Kidney capillary endothelial cell (primary cell): ENCODE measurements at regions not wholly inside any gene's neighbourhood (a gene's known extent, or its start where the extent isn't known, plus 50 kb on each side); places are given as distances from the start of the nearest gene placed in this dataset.

Source experiments
- DNase-seq: peaks from one replicate; pipeline ENCODE4 v3.0.0-alpha.2; 2018; ENCODE audit warnings: low spot score

DNA sequence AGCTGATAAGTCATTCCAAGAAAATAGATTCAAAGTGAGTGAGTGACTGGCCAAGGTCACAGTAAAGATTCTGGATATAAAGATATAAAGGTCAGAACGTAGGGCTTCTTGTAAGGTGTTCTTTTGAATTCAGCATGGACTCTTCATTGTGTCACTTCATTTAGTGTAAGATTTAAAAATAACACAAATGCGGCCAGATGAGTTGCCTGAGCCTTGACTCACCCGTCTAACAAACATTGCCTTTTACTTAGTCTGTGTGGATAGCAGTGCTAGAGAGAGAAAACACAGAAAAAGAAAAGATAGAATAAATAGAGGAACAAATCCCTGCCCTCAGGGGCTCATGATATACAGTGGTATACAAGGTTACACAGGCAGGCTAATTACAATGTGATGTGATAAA, 223.4 kb downstream of the PLPP3 start:
- DNase-seq = no peak

GRCh38 chr1:56355422-56355821, 223.9 kb downstream of the PLPP3 start:
- DNase-seq = no peak

DNA sequence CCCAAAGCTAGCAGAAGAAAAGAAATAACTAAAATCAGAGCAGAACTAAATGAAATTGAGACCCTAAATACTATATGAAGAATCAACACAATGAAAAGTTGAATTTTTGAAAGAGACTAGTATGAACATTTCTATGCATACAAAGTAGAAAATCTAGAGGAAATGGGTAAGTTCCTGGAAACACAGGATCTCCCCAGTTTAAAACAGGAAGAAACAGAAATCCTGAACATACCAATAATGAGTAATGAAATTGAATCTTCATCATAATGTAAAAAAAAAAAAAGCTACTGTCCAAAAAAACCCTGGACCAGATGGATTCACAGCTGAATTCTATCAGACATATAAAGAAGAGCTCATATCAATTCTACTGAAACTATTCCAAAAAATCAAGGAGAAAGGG, 233.5 kb downstream of the PLPP3 start:
- peak; percentile 19 for DNase-seq

- DNase-seq = no peak
Observed at GRCh38 chr1:56340977-56341376, 238.4 kb downstream of the PLPP3 start.

DNA sequence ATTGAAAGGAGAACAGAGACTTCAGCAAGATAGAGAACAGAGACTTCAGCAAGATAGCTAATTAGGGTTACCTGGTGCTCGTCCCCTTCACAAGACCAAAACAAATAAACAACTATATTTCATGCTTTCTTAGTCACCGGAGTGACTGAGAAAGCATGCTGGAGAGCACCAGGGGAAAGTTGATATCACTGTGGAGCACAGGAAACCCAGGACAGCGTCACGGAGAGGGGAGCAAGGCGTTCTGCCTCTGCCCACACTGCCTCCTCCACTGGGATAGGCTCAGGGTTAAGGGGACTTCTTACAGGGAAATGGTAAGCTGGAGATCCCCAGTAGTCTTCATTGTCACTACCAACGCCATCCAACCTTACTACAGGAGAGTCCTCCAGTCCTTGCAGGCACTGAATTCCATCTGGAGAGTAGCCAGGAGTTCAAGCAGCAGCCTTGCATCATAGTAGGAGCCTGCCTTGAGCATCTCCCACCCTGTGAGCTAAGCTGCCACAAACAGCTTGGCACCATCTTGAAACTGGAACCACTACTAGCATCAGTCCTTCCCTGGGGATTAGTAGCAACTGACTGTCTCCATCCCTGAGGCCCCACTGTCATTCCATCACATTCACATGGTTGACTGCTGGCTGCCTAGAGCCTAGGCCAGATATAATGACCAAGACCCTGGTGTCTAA, 239.4 kb downstream of the PLPP3 start:
- no peak for DNase-seq

DNA sequence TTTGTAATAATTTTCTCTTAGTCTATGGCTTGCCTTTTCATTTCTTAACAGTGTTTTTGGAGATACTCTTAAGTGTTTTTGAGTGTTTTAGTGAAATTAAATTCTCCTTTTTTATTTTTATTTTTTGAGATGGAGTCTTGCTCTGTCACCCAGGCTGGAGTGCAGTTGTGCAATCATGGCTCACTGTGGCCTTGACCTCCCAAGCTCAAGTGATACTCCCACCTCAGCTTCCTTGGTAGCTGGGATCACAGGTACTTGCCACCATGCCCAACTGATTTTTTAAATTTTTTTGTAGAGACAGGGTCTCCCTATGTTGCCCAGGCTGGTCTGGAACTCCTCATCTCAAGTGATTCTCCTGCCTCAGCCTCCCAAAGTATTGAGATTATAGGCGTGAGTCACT, 240.3 kb downstream of the PLPP3 start:
- no peak for DNase-seq

DNA sequence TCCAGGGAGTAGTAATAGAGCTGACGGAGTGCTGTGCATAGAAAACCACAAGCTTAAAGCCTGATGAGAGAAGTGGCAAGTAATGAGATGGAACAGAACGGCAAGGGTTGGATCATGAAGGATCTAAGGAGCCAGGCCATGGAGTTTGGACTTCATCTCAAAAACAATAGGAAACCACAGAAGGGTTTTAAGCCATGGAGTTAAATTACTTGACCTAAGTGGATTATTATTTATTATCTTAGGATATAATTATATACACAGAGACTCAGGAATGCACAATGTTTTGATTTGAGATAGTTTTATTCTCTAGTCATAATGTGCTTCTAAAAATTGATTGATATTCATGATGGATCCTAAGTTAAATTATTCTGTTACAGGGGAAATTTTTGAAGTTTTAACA, 242.4 kb downstream of the PLPP3 start:
- no peak for DNase-seq

DNA sequence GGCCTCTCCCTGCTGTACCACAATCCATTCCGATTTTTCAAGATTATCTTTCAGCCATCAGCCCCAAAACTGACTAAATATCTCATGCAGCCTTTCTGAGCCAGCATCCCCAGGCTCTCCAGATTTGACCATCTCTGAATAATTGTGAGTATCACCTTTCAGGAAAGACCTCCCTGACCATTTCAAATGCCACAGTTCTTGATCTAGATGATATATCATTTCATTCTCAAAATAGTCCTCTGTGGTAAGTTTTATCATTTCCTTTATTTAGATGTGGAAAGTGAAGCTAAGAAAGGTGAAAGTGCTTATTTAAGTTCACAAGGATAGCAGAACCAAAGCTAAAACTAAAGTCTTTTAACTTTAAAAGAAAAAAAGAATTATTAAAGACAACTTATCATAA, 244.0 kb downstream of the PLPP3 start:
- DNase-seq = no peak

DNA sequence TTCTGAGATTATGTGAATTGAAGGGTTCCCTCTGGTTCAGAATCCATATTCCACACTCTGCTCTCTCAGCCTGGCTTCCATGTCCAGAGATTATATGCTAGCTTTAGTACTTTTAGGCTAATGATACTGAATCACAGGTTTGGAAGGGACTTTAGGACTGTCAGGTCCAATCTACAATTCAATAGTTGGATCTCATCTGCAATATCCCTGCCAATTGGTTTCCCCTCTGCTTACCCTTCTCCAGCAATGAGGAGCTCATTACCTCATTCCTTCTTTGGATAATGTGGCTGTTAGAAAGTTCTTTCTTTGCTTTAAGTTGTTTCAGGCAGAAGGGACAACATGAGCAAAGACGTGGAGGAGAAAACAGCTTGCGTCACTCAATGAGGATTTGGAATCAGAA, 245.3 kb downstream of the PLPP3 start:
- DNase-seq = no peak

- DNase-seq = no peak
Observed at GRCh38 chr1:56333461-56333860, 245.9 kb downstream of the PLPP3 start.

DNA sequence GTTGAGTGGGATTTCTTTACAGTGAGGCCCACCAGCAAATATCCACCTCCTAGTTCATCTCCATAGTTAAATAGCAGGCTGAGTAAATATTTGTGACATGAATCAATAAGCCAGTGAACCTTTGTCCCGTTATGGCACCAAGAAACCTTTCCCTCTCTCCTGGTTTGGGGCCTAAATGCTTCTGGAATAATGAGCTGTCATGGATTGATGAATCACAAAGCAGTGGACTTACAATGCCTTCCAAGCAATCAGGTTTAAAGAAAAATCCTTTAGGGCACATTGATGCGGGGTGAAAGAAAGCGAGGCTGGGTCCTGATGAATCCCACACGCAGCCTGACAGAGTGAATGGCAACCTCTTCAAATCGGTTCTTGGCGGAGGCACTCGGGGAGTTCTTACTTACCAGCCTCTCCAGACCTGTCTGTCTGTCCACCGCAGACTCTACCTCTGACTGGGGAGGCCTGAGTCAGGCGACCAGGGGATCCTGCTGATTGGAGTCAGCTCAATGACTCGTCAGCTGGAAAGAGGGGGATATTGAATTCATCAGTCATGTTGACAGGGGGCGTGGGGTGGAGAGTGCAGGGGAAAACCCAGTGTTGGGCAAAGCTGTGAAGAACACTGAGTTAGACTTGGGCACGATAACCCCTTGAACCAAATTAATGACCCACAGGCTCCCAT, 247.3 kb downstream of the PLPP3 start:
- DNase-seq = no peak

GRCh38 chr1:56331207-56331891, 248.0 kb downstream of the PLPP3 start:
- no peak for DNase-seq

DNA sequence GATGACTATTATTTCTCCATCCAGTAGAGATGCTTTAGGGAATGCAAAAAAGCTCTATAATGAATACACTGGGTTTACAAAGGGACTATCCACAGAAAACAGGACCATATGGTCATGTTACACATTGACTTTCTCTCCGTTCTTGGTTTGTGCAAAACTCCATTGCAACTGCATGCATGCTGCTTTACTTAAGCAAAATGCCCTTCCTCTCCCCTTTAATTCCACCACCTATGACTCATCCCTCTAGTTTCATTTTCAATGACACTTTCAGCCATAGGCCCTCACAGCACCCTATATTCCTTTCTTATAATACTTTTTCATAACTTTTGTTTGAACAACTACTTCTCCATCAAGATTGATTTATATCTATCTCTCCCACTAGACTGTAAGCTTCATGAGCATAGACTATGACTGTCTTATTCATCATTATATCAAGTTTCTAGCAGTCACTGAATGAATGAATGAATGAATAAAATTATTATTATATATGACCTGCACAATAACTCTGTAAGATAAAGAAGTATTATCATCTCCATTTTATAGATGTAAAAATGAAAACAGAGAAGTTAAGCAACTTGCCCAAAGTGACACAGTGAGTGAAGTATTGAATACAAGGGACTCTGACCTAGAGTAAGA, 248.9 kb downstream of the PLPP3 start:
- DNase-seq = peak; percentile 21

GRCh38 chr1:56329970-56330369, 249.4 kb downstream of the PLPP3 start:
- DNase-seq = no peak

- no peak for DNase-seq
Observed at GRCh38 chr1:56327195-56327594, 252.2 kb downstream of the PLPP3 start.

- DNase-seq = no peak
Observed at GRCh38 chr1:56326056-56326455, 253.3 kb downstream of the PLPP3 start.

DNA sequence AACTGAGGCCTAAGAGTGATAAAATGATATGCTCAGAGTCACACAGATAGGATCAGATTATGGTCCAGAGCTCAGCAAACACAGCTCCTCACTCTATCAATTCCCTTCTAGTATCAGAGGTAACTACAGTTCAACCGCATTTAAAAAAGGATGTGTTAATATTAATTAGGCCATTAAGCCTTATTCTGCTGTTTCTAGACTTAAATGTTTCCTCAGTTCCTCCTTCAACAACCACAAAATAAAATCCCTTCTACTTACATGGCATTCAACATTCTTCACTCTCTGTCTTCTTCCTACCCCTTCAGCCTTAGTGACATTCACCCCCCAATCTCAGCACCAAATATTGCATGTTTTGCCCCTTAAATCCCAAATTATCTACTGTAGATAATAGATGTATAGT, 254.9 kb downstream of the PLPP3 start:
- no peak for DNase-seq

DNA sequence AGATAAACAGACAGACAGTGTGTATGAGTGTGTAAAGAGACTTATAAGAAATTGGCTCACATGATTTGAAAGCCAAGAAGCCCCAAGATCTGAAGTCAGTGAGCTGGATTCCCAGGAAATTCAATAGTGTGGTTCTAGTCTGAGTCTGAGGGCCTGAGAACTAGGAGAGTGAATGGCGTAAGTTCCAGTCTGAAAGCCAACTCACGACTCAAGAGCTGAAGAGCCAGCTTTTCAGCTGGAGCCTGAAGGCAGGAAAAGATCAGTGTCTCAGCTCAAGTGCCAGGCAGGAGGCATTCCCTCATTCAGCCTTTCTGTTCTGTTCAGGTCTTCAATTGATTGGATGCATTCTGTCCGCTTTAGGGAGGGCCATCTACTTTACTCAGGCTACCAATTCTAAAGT, 257.2 kb downstream of the PLPP3 start:
- DNase-seq = no peak

GRCh38 chr1:56321150-56321490, 258.2 kb downstream of the PLPP3 start:
- DNase-seq = no peak

GRCh38 chr1:56320464-56321149, 258.8 kb downstream of the PLPP3 start:
- DNase-seq = no peak

- DNase-seq = no peak
Observed at GRCh38 chr1:56317722-56318121, 261.6 kb downstream of the PLPP3 start.

DNA sequence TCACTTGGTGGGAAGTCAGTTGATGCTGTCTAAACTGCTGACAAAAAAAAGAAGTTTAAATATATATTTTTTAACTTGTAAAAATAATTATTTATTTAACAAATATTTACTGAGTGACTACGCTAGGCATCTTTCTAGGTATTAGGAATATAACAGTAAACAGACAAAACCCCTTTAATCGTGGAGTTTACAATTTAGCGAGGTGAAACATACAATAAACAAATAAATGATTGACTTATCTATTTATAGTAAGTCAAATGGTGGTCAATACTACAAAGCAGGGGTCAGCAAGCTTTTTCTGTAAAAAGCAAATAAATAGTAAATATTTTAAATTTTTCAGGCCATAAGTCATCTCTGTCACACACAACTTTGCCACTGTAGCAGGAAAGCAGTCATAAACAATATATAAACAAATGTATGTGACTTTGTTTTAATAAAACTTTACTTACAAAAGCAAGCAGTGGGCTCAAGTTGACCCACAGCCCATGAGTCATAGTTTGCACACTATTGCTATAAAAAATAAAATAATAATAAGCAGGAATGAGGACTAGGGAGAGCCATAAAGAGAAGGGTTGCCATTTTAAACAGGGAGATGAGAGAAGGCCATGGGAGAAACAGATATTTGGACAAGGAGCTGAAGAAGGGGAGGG, 263.9 kb downstream of the PLPP3 start:
- no peak for DNase-seq
